CD14-positive monocyte (primary cell): ENCODE measurements at regions not wholly inside any gene's neighbourhood (a gene's known extent, or its start where the extent isn't known, plus 50 kb on each side); places are given as distances from the start of the nearest gene placed in this dataset.

Source experiments
- DNase-seq, 3 donors: peaks; one replicate each; pipeline ENCODE4 v3.0.0-alpha.2; 2011 to 2022
- H2AFZ ChIP-seq: 2 replicates; pipeline ENCODE4 v1.6.0; 2012; ENCODE audit warnings: mild to moderate bottlenecking, low read depth, low read length, inconsistent platforms; ENCODE audit not compliant: insufficient read depth, poor library complexity, severe bottlenecking
- H3K27ac ChIP-seq, 2 donors: 1 replicate in 1 of 2; 2 replicates in 1 of 2; pipeline ENCODE4 v1.5.1; 2012 to 2013; ENCODE audit warnings: low read length in 2 of 2, control low read depth in 1 of 2, inconsistent platforms in 1 of 2, low read depth in 1 of 2, mild to moderate bottlenecking in 1 of 2
- H3K27me3 ChIP-seq, 2 donors: one replicate each; pipeline versions ENCODE4 v1.6.0 to v1.6.1; 2011 to 2013; ENCODE audit warnings: low read length in 2 of 2; ENCODE audit not compliant: control insufficient read depth in 2 of 2, insufficient read depth in 2 of 2
- H3K36me3 ChIP-seq, 2 donors: replicated peaks in 1 of 2; 1 replicate in 1 of 2; 2 replicates in 1 of 2; pipeline versions ENCODE4 v1.5.1 to v1.6.1; 2012 to 2013; ENCODE audit warnings: low read length in 2 of 2, control low read depth in 1 of 2, inconsistent platforms in 1 of 2, mild to moderate bottlenecking in 1 of 2; ENCODE audit not compliant: insufficient read depth in 2 of 2, control insufficient read depth in 1 of 2
- H3K4me1 ChIP-seq, 2 donors: 1 replicate in 1 of 2; 2 replicates in 1 of 2; pipeline versions ENCODE4 v1.5.1 to v1.6.1; 2012 to 2013; ENCODE audit warnings: low read length in 2 of 2, control low read depth in 1 of 2, inconsistent platforms in 1 of 2, mild to moderate bottlenecking in 1 of 2, moderate library complexity in 1 of 2; ENCODE audit not compliant: insufficient read depth in 2 of 2, control insufficient read depth in 1 of 2
- H3K4me2 ChIP-seq: replicated peaks from 2 replicates; pipeline ENCODE3; 2012; ENCODE audit warnings: low read length, moderate library complexity, mild to moderate bottlenecking; ENCODE audit not compliant: poor library complexity, severe bottlenecking; ENCODE audit errors: extremely low read depth
- H3K4me3 ChIP-seq, 3 experiments: fragments of 200-600 bp in 1 of 3; sonication (generic) in 1 of 3; replicated peaks in 1 of 3; 1 replicate in 2 of 3; 2 replicates in 1 of 3; pipeline ENCODE4 v1.5.1; 2011 to 2013; ENCODE audit warnings: low read length in 3 of 3, mild to moderate bottlenecking in 3 of 3, control low read depth in 2 of 3, low read depth in 2 of 3, inconsistent platforms in 1 of 3, moderate library complexity in 1 of 3
- H3K79me2 ChIP-seq: 2 replicates; pipeline ENCODE4 v1.6.0; 2012; ENCODE audit warnings: mild to moderate bottlenecking, control low read depth, inconsistent platforms, low read length, moderate library complexity; ENCODE audit not compliant: insufficient read depth
- H3K9ac ChIP-seq: 2 replicates; pipeline ENCODE4 v1.6.0; 2017; ENCODE audit warnings: low read length, mild to moderate bottlenecking; ENCODE audit not compliant: insufficient read depth, poor library complexity, severe bottlenecking
- H3K9me3 ChIP-seq, 2 donors: replicated peaks in 1 of 2; 1 replicate in 1 of 2; 2 replicates in 1 of 2; pipeline versions ENCODE4 v1.5.1 to v1.6.1; 2012 to 2013; ENCODE audit warnings: low read length in 2 of 2, control low read depth in 1 of 2; ENCODE audit not compliant: control insufficient read depth in 1 of 2, insufficient read depth in 1 of 2
- H4K20me1 ChIP-seq: 2 replicates; pipeline ENCODE4 v1.6.0; 2012; ENCODE audit warnings: mild to moderate bottlenecking, low read length, control low read depth, moderate library complexity; ENCODE audit not compliant: insufficient read depth
- H3K27ac Mint-ChIP-seq, 7 donors: one replicate each; pipeline ENCODE4 v1.8.0; 2020; ENCODE audit warnings: mild to moderate bottlenecking in 7 of 7, mixed read lengths in 7 of 7, moderate library complexity in 6 of 7, inconsistent platforms in 2 of 7
- H3K27me3 Mint-ChIP-seq, 3 donors: one replicate each; pipeline ENCODE4 v1.8.0; 2021 to 2022; ENCODE audit warnings: low read depth in 3 of 3, mild to moderate bottlenecking in 3 of 3, mixed read lengths in 3 of 3, moderate library complexity in 3 of 3, inconsistent platforms in 1 of 3
- H3K36me3 Mint-ChIP-seq, 2 donors: one replicate each; pipeline ENCODE4 v1.8.0; 2020; ENCODE audit warnings: mixed read lengths in 2 of 2, inconsistent platforms in 1 of 2, mild to moderate bottlenecking in 1 of 2
- H3K4me1 Mint-ChIP-seq: one replicate; pipeline ENCODE4 v1.8.0; 2020; ENCODE audit warnings: mild to moderate bottlenecking, mixed read lengths
- H3K4me3 Mint-ChIP-seq, 2 donors: one replicate each; pipeline ENCODE4 v1.8.0; 2020; ENCODE audit warnings: mild to moderate bottlenecking in 2 of 2, mixed read lengths in 2 of 2, moderate library complexity in 1 of 2
- H3K9me3 Mint-ChIP-seq, 7 donors: one replicate each; pipeline ENCODE4 v1.8.0; 2020 to 2022; ENCODE audit warnings: mixed read lengths in 7 of 7, mild to moderate bottlenecking in 6 of 7, moderate library complexity in 6 of 7, inconsistent platforms in 2 of 7
- CTCF ChIP-seq: fragments of 200-600 bp; IDR thresholded peaks from one replicate; pipeline ENCODE4 v1.8.0; 2022; ENCODE audit warnings: antibody characterized with exemption, mild to moderate bottlenecking
- WGBS: methylation state at CpG from one replicate; pipeline ENCODE4 v1.1.5; 2013; ENCODE audit warnings: missing lambda C conversion rate; ENCODE audit not compliant: insufficient coverage; 5-methylcytosine and 5-hydroxymethylcytosine counted together
- intact Hi-C, 2 donors: fragments of 100-400 bp; cut with micrococcal nuclease; formaldehyde crosslinking; loops; one replicate each; pipeline versions ENCODE4 v1.15.0 to v1.15.1; 2023

DNA sequence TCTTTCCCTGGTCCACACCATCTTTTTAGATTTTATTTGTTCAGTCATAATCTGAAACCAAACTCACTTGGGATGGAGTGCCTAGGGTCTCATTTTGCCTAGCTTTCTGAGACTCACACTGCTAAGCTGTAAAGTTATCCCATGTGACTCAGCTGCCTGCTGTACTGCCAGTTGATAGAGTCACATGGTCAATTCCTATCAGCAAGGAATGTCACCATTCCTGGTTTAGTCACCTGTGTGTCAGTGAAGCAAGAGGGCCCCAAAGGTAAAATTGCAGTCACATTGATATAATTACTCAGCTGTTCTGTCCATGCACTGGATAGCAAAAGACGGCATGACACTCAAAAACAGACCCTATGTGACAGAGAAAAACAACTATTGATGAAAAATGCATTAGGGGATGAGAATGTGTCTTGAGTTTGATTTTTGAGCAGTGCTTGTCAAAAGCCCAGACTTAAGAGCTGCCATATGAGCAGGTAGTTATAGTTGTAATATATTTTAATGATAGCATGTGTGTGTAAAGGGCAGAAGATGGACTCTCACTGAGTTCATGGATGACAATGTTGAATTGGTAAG, 413.2 kb downstream of the PPARGC1A start:
- Histone ChIP-seq H3K27ac (no peak overlapping the region), H3K9ac (no peak overlapping the region), H3K79me2 (no peaks in the 10 kb centered on the region), H3K27me3 (no peaks in the 10 kb centered on the region), H4K20me1 (no peaks in the 10 kb centered on the region), H3K9me3 (no peaks in the 10 kb centered on the region), H3K4me1 (no peaks in the 10 kb centered on the region), H2AFZ (no peak overlapping the region), H3K4me3 (no peak overlapping the region), H3K4me2 (no peak overlapping the region), H3K36me3 (no peaks in the 10 kb centered on the region)
- Mint-ChIP-seq H3K36me3 (no peaks in the 10 kb centered on the region), H3K27me3 (no peaks in the 10 kb centered on the region), H3K4me3 (no peak overlapping the region), H3K4me1 (no peaks in the 10 kb centered on the region), H3K9me3 (peaks cover 0 to 12% (median 5%) of the 10 kb centered on the region in 7 donors), H3K27ac (no peak overlapping the region)
- no peak for DNase-seq
- intact Hi-C loops, result no loop called here
- no CpG with 5 or more reads among the region's 1 CpG for WGBS
- no peak for TF ChIP-seq CTCF

DNA sequence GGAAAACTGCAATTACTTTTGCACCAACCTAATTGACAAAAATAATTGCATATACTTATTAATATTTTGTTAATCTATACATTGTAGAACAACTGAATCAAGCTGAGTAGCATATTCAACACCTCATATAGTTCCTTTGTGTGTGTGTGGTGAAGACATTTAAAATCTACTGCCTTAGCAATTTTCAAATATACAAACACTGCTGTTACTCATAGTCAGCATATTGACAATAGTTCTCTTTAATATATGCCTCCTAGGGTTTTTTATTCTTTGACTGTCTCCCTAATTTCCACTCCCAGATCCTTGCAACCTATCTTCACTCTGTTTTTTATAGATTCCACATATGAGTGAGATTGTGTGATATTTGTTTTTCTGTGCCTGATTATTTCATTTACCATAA, 426.8 kb downstream of the PPARGC1A start:
- H3K36me3 Mint-ChIP-seq, result no peaks in the 10 kb centered on the region
- Histone ChIP-seq H2AFZ (no peak overlapping the region), H3K27me3 (no peaks in the 10 kb centered on the region), H4K20me1 (no peaks in the 10 kb centered on the region), H3K36me3 (no peaks in the 10 kb centered on the region), H3K9ac (no peak overlapping the region), H3K79me2 (no peaks in the 10 kb centered on the region), H3K4me3 (no peak overlapping the region), H3K9me3 (peaks cover 20 to 30% of the 10 kb centered on the region in 2 donors), H3K4me1 (no peaks in the 10 kb centered on the region), H3K4me2 (no peak overlapping the region), H3K27ac (no peak overlapping the region)
- no peak overlapping the region for H3K27ac Mint-ChIP-seq
- H3K9me3 Mint-ChIP-seq, result peaks cover 3 to 14% (median 8%) of the 10 kb centered on the region in 7 donors
- TF ChIP-seq CTCF, result no peak
- no peak overlapping the region for H3K4me3 Mint-ChIP-seq
- peaks cover 0 to 2% (median 0%) of the 10 kb centered on the region in 3 donors for H3K27me3 Mint-ChIP-seq
- DNase-seq, result no peak
- H3K4me1 Mint-ChIP-seq, result no peaks in the 10 kb centered on the region
- intact Hi-C loops, result no loop called here
